Mesenchymal stem cell (in vitro differentiated cells and primary cell): ENCODE measurements at regions not wholly inside any gene's neighbourhood (a gene's known extent, or its start where the extent isn't known, plus 50 kb on each side); places are given as distances from the start of the nearest gene placed in this dataset.

Experiments
- DNase-seq: peaks from one replicate; pipeline ENCODE4 v3.0.0-alpha.2; 2013
- H2AFZ ChIP-seq: one replicate; pipeline ENCODE4 v1.6.1; 2013; ENCODE audit warnings: low read depth, mild to moderate bottlenecking, control low read depth, inconsistent platforms, low read length, moderate library complexity
- H2AK5ac ChIP-seq: 2 replicates; pipeline ENCODE4 v1.6.1; 2013; ENCODE audit warnings: low read length, moderate library complexity, mild to moderate bottlenecking, inconsistent platforms; ENCODE audit not compliant: severe bottlenecking
- H2BK120ac ChIP-seq: one replicate; pipeline ENCODE4 v1.6.1; 2013; ENCODE audit warnings: low read depth, mild to moderate bottlenecking, inconsistent platforms, low read length, moderate library complexity
- H2BK12ac ChIP-seq, 2 experiments: one replicate each; pipeline ENCODE4 v1.6.1; 2013; ENCODE audit warnings: inconsistent platforms in 2 of 2, low read length in 2 of 2, mild to moderate bottlenecking in 2 of 2, moderate library complexity in 2 of 2, control low read depth in 1 of 2
- H2BK15ac ChIP-seq: one replicate; pipeline ENCODE4 v1.6.1; 2013; ENCODE audit warnings: mild to moderate bottlenecking, low read depth, inconsistent platforms; ENCODE audit not compliant: poor library complexity, severe bottlenecking
- H2BK5ac ChIP-seq: 2 replicates; pipeline ENCODE4 v1.6.1; 2013; ENCODE audit warnings: low read depth, mild to moderate bottlenecking, low read length, control low read depth, inconsistent platforms; ENCODE audit not compliant: poor library complexity, severe bottlenecking
- H3K14ac ChIP-seq, 2 experiments: one replicate each; pipeline ENCODE4 v1.6.1; 2013; ENCODE audit warnings: inconsistent platforms in 2 of 2, low read length in 2 of 2, control low read depth in 1 of 2, mild to moderate bottlenecking in 1 of 2, moderate library complexity in 1 of 2
- H3K18ac ChIP-seq, 2 experiments: one replicate each; pipeline ENCODE4 v1.6.1; 2013; ENCODE audit warnings: inconsistent platforms in 2 of 2, low read length in 2 of 2, control low read depth in 1 of 2, low read depth in 1 of 2, mild to moderate bottlenecking in 1 of 2
- H3K23ac ChIP-seq, 2 experiments: one replicate each; pipeline ENCODE4 v1.6.1; 2013; ENCODE audit warnings: inconsistent platforms in 2 of 2, low read length in 2 of 2, mild to moderate bottlenecking in 2 of 2, moderate library complexity in 2 of 2, control low read depth in 1 of 2
- H3K27ac ChIP-seq: 2 replicates; pipeline ENCODE4 v1.5.1; 2013; ENCODE audit warnings: mild to moderate bottlenecking, moderate library complexity, low read length, control low read depth, inconsistent platforms; ENCODE audit not compliant: poor library complexity, severe bottlenecking
- H3K27me3 ChIP-seq, 2 experiments: 2 replicates each; pipeline versions ENCODE4 v1.6.1 to v1.7.0; 2013; ENCODE audit warnings: low read length in 2 of 2, mild to moderate bottlenecking in 2 of 2, moderate library complexity in 2 of 2, control low read depth in 1 of 2, inconsistent platforms in 1 of 2; ENCODE audit not compliant: control insufficient read depth in 1 of 2, insufficient read depth in 1 of 2
- H3K36me3 ChIP-seq, 2 experiments: 2 replicates each; pipeline versions ENCODE4 v1.6.1 to v1.7.0; 2013; ENCODE audit warnings: low read length in 2 of 2, control low read depth in 1 of 2, inconsistent platforms in 1 of 2, low read depth in 1 of 2, mild to moderate bottlenecking in 1 of 2; ENCODE audit not compliant: insufficient read depth in 2 of 2, control insufficient read depth in 1 of 2
- H3K4ac ChIP-seq, 2 experiments: one replicate each; pipeline ENCODE4 v1.6.1; 2013; ENCODE audit warnings: inconsistent platforms in 2 of 2, low read length in 2 of 2, mild to moderate bottlenecking in 2 of 2, moderate library complexity in 2 of 2, control low read depth in 1 of 2, low read depth in 1 of 2
- H3K4me1 ChIP-seq: 2 replicates; pipeline ENCODE4 v1.6.1; 2013; ENCODE audit warnings: low read depth, low read length, control low read depth; ENCODE audit not compliant: control insufficient read depth, insufficient read depth
- H3K4me2 ChIP-seq: 2 replicates; pipeline ENCODE4 v1.6.1; 2013; ENCODE audit warnings: low read length, mild to moderate bottlenecking, inconsistent platforms; ENCODE audit not compliant: poor library complexity, severe bottlenecking
- H3K4me3 ChIP-seq, 2 experiments: 2 replicates each; pipeline versions ENCODE4 v1.5.1 to v1.7.0; 2013; ENCODE audit warnings: low read length in 2 of 2, mild to moderate bottlenecking in 2 of 2, control low read depth in 1 of 2, low read depth in 1 of 2; ENCODE audit not compliant: insufficient read depth in 1 of 2
- H3K79me1 ChIP-seq: replicated peaks from 2 replicates; pipeline ENCODE4 v1.6.1; 2013; ENCODE audit warnings: mild to moderate bottlenecking, control low read depth, low read length, inconsistent platforms; ENCODE audit not compliant: poor library complexity, severe bottlenecking
- H3K9ac ChIP-seq: 2 replicates; pipeline ENCODE4 v1.7.0; 2013; ENCODE audit warnings: mild to moderate bottlenecking, low read length, moderate library complexity
- H3K9me3 ChIP-seq: 2 replicates; pipeline ENCODE4 v1.7.0; 2013; ENCODE audit warnings: mild to moderate bottlenecking, low read length; ENCODE audit not compliant: control insufficient read depth
- H4K8ac ChIP-seq: one replicate; pipeline ENCODE4 v1.6.1; 2013; ENCODE audit warnings: inconsistent platforms, mild to moderate bottlenecking, low read length, moderate library complexity
- H4K91ac ChIP-seq: one replicate; pipeline ENCODE4 v1.6.1; 2013; ENCODE audit warnings: mild to moderate bottlenecking, low read length, inconsistent platforms
- WGBS: methylation state at CpG from one replicate; pipeline ENCODE4 v1.1.7; 2013; ENCODE audit warnings: mixed read lengths; 5-methylcytosine and 5-hydroxymethylcytosine counted together

- H3K27me3 ChIP-seq = no peaks in the 10 kb centered on the region
Measured at GRCh38 chr3:21105784-21106183, 645.2 kb downstream of the ZNF385D start.

GRCh38 chr3:21100656-21101359 lies 650.2 kb downstream of the ZNF385D start:
- H2AFZ ChIP-seq = no peak overlapping the region
- H3K27ac ChIP-seq = no peak overlapping the region
- WGBS = 68% methylated on average over 5 of the region's 6 CpGs
- no peak overlapping the region for H3K4ac ChIP-seq
- no peak overlapping the region for H4K91ac ChIP-seq
- H3K4me2 ChIP-seq = no peak overlapping the region
- no peaks in the 10 kb centered on the region for H3K79me1 ChIP-seq
- H4K8ac ChIP-seq = no peak overlapping the region
- no peak overlapping the region for H2BK5ac ChIP-seq
- H3K9ac ChIP-seq = no peak overlapping the region
- no peaks in the 10 kb centered on the region for H3K27me3 ChIP-seq
- H3K4me1 ChIP-seq = no peaks in the 10 kb centered on the region
- H3K4me3 ChIP-seq = no peak overlapping the region
- H3K36me3 ChIP-seq = no peaks in the 10 kb centered on the region
- no peak for DNase-seq
- H3K23ac ChIP-seq = no peak overlapping the region
- H3K18ac ChIP-seq = no peak overlapping the region
- H2BK12ac ChIP-seq = no peak overlapping the region
- H3K9me3 ChIP-seq = peaks cover 22% of the 10 kb centered on the region
- no peak overlapping the region for H2AK5ac ChIP-seq
- no peak overlapping the region for H2BK120ac ChIP-seq
- H3K14ac ChIP-seq = no peak overlapping the region
- H2BK15ac ChIP-seq = no peak overlapping the region

More at GRCh38 chr3:21105784-21106183, 645.2 kb downstream of the ZNF385D start:
- Histone ChIP-seq H3K4me1 (no peaks in the 10 kb centered on the region), H4K8ac (no peak overlapping the region), H2BK5ac (no peak overlapping the region), H3K18ac (no peak overlapping the region), H3K4me3 (no peak overlapping the region), H3K79me1 (no peaks in the 10 kb centered on the region), H3K4me2 (no peak overlapping the region), H2BK15ac (no peak overlapping the region), H2BK12ac (no peak overlapping the region), H3K14ac (no peak overlapping the region), H3K4ac (no peak overlapping the region), H2BK120ac (no peak overlapping the region), H3K23ac (no peak overlapping the region), H2AFZ (no peak overlapping the region), H3K36me3 (no peaks in the 10 kb centered on the region), H3K9ac (no peak overlapping the region), H3K27ac (no peak overlapping the region), H2AK5ac (no peak overlapping the region), H3K9me3 (peaks cover 10% of the 10 kb centered on the region), H4K91ac (no peak overlapping the region)
- DNase-seq = no peak
- WGBS = 100% methylated on average over 1 of the region's 1 CpG

- H2AK5ac ChIP-seq = no peak overlapping the region
- H2BK12ac ChIP-seq = no peak overlapping the region
- no peak overlapping the region for H3K27ac ChIP-seq
- no peak overlapping the region for H4K91ac ChIP-seq
- H3K9ac ChIP-seq = no peak overlapping the region
- H3K36me3 ChIP-seq = no peaks in the 10 kb centered on the region
- 92% methylated on average over 2 of the region's 2 CpGs for WGBS
- no peak overlapping the region for H3K4me3 ChIP-seq
- DNase-seq = no peak
- H3K23ac ChIP-seq = no peak overlapping the region
- no peak overlapping the region for H3K18ac ChIP-seq
- no peak overlapping the region for H2AFZ ChIP-seq
- no peaks in the 10 kb centered on the region for H3K27me3 ChIP-seq
- no peak overlapping the region for H3K4me2 ChIP-seq
- no peak overlapping the region for H2BK5ac ChIP-seq
- H3K4me1 ChIP-seq = no peaks in the 10 kb centered on the region
- no peak overlapping the region for H3K4ac ChIP-seq
- H3K9me3 ChIP-seq = peaks cover 4% of the 10 kb centered on the region
- H3K79me1 ChIP-seq = no peaks in the 10 kb centered on the region
- no peak overlapping the region for H3K14ac ChIP-seq
- H2BK120ac ChIP-seq = no peak overlapping the region
- no peak overlapping the region for H4K8ac ChIP-seq
- no peak overlapping the region for H2BK15ac ChIP-seq
Measured at GRCh38 chr3:21094686-21095085, 656.3 kb downstream of the ZNF385D start.

- no peak for DNase-seq
- no peak overlapping the region for H2AFZ ChIP-seq
- H2BK120ac ChIP-seq = no peak overlapping the region
- no peak overlapping the region for H2BK12ac ChIP-seq
- no peak overlapping the region for H4K91ac ChIP-seq
- no peak overlapping the region for H3K14ac ChIP-seq
- H3K9ac ChIP-seq = no peak overlapping the region
- H3K36me3 ChIP-seq = no peaks in the 10 kb centered on the region
- H2BK15ac ChIP-seq = no peak overlapping the region
- H3K79me1 ChIP-seq = no peaks in the 10 kb centered on the region
- H3K4me2 ChIP-seq = no peak overlapping the region
- no peak overlapping the region for H2AK5ac ChIP-seq
- H3K18ac ChIP-seq = no peak overlapping the region
- H3K4ac ChIP-seq = no peak overlapping the region
- no peak overlapping the region for H3K23ac ChIP-seq
- no peaks in the 10 kb centered on the region for H3K4me1 ChIP-seq
- no peak overlapping the region for H4K8ac ChIP-seq
- H3K4me3 ChIP-seq = no peak overlapping the region
- H3K9me3 ChIP-seq = no peaks in the 10 kb centered on the region
- H2BK5ac ChIP-seq = no peak overlapping the region
- WGBS = no CpG with 5 or more reads among the region's 1 CpG
- H3K27me3 ChIP-seq = no peaks in the 10 kb centered on the region
- H3K27ac ChIP-seq = no peak overlapping the region
Measured at GRCh38 chr3:21073561-21073960, 677.4 kb downstream of the ZNF385D start.
